GM19395 (cell line): ENCODE measurements at regions not wholly inside any gene's neighbourhood (a gene's known extent, or its start where the extent isn't known, plus 50 kb on each side); places are given as distances from the start of the nearest gene placed in this dataset.
"Not testable (repeated sequence)": the region's sequence is repeated elsewhere in the genome, so short reads cannot be mapped to it uniquely, and the experiment has no call there.

Source experiments
- ATAC-seq: cut with Tn5 transposase; IDR thresholded peaks from one replicate; pipeline ENCODE4 v1.9.1; 2021; ENCODE audit warnings: mild to moderate bottlenecking, moderate library complexity; ENCODE audit not compliant: unreplicated experiment

- ATAC-seq: not testable (repeated sequence)
Measured at GRCh38 chr6:27827477-27827876, 84.7 kb downstream of the OR2B2 start.

DNA sequence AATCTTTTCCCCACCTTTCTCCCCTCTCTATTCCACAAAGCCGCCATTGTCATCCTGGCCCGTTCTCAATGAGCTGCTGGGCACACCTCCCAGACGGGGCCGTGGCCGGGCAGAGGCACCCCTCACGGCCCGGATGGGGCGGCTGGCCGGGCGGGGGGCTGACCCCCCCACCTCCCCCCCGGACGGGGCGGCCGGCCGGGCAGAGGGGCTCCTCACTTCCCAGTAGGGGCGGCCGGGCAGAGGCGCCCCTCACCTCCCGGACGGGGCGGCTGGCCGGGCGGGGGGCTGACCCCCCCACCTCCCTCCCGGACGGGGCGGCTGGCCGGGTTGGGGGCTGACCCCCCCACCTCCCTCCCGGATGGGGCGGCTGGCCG, 85.6 kb downstream of the OR2B2 start:
- not testable (repeated sequence) for ATAC-seq

GRCh38 chr6:27825848-27826611, 86.2 kb downstream of the OR2B2 start:
- not testable (repeated sequence) for ATAC-seq

DNA sequence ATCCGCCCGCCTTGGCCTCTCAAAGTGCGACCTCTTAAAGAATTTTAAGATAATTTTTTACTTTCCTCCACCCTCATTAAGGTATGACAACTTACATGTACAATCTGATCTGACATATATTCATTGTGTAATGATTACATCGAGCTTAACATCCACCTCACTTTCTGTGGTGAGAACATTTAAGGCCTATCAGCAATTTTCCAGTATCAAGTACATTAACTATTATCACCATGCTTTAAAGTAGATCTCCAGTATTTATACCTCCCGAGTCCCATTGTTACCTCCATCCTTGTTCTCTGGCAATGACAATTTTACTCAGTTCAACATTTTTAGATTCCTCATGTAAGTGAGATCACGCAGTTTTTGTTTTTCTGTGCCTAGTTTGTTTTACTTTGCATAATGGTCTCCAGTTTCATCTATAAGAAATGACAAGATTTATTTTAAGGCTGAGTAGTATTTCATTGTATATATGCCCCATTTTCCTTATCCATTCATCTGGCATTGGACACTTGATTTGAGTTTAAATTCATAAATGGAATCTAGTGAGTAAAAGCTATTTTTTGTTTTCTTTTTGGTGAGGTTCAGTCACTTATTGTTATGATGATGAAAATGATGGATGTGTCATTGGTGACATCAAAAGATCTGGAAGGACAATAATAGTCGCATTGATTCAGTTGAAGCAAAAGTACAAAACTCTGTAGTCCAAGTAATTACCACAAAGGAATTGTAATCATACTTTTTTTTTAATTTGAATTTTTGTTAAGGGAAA, 87.0 kb downstream of the OR2B2 start:
- ATAC-seq: no peak

DNA sequence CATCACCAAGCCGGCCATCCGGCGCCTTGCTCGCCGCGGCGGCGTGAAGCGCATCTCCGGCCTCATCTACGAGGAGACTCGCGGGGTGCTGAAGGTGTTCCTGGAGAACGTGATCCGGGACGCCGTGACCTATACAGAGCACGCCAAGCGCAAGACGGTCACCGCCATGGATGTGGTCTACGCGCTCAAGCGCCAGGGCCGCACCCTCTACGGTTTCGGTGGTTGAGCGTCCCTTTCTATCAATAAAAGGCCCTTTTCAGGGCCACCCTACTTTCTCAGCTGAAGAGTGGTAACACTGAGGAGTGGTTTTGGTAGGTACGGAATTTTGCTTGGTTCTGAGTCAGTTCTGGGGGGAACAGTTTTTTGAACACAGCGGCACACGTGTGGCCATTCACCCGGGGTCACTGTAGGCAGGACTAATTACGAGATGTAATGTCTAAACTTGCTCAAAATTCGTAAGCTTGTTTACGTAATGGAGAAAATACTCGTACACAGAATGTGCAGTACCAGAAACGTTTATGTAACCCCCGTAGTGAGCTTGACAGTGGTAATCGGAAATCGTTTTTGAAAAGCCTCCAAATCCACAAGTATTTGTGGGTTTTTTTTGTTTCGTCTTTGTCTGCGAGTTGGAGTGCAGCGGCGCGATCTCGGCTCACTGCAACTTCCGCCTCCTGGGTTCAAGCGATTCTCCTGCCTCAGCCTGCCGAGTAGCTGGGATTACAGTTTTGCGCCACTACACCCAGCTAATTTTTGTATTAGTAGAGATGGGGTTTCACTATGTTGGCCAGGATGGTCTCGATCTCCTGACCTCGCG, 87.8 kb downstream of the OR2B2 start:
- ATAC-seq: peak; percentile 76

DNA sequence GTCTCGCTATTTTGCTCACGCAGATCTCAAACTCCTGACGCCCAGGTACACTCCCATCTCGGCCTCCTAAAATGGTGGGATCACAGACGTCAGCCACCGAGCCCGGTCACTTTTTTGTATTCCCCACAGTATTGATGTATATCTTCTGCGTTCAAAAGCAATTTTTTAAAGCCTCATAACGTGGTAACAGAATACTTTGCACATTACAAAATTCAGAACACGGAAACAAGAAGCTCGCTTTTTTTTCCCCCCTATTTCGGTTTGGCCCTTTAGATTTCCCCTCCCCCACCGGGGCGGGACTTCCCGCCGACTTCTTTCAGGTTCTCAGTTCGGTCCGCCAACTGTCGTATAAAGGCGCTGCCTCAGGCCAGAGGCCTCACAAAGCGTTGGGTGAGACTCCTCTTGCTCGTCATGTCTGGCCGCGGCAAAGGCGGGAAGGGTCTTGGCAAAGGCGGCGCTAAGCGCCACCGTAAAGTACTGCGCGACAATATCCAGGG, 88.4 kb downstream of the OR2B2 start:
- ATAC-seq: peak; percentile 72

DNA sequence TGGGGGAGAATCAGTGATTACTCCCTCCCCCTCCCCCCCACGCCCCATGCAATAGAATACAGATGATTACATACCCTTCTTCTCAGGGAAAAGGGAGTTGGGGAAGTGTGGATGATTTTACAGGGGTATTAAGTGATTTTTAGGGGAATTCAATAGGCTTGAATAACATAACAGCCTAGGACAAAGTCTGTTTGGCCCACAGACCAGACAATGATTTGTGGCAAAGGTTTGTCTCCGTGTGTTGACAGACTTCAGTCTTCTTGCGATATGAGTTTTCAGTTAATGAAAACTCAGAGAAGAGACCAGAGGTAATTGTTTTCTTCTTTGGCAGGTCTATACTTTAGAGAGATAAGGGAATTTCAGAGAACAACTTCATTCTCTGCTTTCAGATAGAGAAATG, 95.3 kb downstream of the OR2B2 start:
- ATAC-seq: no peak

DNA sequence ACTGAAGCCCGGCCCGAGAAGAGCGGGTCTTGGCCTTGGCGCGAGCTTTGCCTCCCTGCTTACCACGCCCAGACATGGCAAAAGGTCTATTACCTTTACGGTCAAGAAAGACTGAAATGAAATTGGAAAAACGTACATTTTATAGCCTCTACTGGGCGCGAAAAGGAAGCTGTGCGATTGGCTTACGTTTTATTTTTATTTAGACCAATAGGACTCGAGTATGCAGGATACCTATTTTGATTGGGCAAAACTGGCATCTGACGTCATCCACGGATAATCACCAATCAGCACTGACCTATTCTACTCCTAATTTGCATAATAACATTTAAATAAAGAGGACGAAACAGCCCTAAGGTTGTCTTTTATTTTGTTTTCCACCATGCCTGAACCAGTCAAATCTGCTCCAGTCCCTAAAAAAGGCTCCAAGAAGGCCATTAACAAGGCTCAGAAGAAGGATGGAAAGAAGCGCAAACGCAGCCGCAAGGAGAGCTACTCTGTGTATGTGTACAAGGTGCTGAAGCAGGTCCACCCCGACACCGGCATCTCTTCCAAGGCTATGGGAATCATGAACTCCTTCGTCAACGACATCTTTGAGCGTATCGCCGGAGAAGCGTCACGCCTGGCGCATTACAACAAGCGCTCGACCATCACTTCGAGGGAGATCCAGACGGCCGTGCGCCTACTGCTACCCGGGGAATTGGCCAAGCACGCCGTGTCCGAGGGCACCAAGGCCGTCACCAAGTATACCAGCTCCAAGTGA, 97.4 kb downstream of the OR2B2 start:
- peak; percentile 55 for ATAC-seq

GRCh38 chr6:27814415-27814664, 97.9 kb downstream of the OR2B2 start:
- peak; percentile 14 for ATAC-seq

DNA sequence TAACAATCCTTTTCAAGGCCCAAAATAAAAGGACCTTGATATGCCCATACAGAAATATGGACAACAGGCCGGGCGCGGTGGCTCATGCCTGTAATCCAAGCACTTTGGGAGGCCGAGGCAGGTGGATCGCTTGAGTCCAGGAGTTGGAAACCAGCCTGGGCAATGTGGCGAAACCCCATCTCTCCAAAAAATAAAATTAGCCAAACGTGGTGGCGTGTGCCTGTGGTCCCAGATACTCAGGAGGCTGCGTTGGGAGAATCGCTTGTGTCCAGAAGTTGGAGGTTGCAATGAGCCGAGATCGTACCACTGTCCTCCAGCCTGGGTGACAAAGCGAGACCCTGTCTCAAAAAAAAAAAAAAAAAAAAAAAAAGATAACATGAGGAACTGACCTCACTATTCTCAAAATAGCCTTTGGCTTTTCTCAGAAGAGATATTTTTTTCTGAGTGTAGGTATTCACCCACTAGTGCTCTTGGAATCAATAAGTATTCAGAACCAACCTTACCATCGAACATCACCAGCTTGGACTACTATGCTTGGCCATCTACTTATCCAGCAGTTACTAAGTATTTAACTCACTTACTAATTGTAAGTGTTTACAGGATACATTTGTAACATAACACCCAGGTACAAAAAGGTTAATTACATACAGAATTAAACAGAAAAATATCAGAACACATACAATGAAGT, 99.2 kb downstream of the OR2B2 start:
- ATAC-seq: no peak

GRCh38 chr6:27812078-27812804, 100.0 kb downstream of the OR2B2 start:
- no peak for ATAC-seq

- no peak for ATAC-seq
Measured at GRCh38 chr6:27811451-27811772, 100.8 kb downstream of the OR2B2 start.

GRCh38 chr6:27810768-27811450, 101.3 kb downstream of the OR2B2 start:
- ATAC-seq: no peak

DNA sequence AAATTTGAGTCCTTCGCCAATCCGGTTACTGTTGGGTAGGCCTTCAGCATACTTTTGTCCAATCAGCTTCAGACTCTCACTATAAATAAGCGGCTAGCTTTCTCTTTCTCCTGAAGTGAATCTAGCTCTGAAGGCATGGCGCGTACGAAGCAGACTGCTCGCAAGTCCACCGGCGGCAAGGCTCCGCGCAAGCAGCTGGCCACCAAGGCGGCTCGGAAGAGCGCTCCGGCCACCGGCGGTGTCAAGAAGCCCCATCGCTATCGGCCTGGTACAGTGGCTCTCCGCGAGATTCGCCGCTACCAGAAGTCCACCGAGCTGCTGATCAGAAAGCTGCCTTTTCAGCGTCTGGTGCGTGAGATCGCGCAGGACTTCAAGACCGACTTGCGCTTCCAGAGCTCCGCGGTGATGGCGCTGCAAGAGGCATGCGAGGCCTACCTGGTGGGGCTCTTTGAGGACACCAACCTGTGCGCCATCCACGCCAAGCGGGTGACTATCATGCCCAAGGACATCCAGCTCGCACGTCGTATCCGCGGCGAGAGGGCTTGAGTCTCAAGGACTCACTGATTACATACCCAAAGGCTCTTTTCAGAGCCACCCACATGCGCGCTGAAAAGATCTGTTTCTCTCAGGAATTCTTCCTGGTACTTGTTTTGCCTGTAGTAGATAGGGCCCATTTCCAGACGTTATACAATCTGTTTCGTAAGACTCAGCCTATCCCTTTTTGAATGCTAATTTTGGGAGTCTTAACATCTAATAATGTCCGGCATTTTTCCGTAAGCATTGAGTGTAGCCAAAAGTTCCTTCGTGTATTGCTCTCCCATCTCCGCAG, 102.0 kb downstream of the OR2B2 start:
- peak; percentile 29 for ATAC-seq

DNA sequence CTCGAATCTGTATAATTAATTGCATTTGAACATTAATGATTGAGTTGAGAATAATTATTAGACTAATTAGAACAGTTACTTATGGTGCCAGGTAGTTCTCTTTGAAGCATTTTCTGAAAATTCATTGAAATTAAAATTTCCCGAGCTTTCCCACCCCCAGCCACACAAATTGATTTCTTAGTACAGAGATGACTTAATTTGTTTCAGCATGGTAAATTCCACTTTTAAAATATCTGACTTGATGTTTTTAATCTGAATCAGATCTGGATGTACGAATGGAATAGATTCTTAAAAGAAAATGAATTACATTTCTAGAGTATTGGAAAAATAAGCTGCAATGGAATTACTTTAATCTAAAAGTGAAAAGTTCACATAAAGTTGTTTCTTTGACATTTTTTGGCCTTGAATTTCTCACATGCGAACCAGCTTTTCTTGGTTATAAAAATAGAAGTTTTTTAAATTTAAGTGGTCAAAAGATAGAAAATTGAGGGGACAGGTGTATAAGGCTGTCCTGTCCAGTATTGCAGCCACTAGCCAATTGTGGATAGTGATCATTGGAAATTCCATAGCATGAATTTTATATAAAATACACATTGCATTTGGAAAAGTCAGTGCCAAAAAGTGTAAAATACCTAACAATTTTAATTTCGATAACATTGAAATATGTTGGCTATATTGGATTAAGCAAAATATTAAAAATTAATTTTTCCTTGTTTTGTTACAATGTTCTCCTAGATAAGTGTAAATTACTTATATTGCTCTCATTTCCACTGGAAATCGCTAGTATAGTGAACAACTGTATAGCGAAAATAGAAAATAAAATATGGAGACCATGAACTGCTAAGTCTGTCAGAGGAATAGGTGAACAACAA, 102.9 kb downstream of the OR2B2 start:
- no peak for ATAC-seq

GRCh38 chr6:27808242-27809066, 103.7 kb downstream of the OR2B2 start:
- ATAC-seq: not testable (repeated sequence)
